B cell (primary cell): ENCODE measurements at regions not wholly inside any gene's neighbourhood (a gene's known extent, or its start where the extent isn't known, plus 50 kb on each side); places are given as distances from the start of the nearest gene placed in this dataset.

ENCODE experiments used
- EZH2 ChIP-seq: IDR thresholded peaks from 2 replicates; pipeline ENCODE4 v1.6.1; 2012; ENCODE audit warnings: borderline replicate concordance, low read depth, mild to moderate bottlenecking, moderate library complexity, low read length; ENCODE audit not compliant: insufficient read depth, poor library complexity, severe bottlenecking
- TF ChIP-seq, protein P1 (sequence below): fragments of 200-600 bp; IDR thresholded peaks from one replicate; pipeline ENCODE4 v1.8.0; 2022; ENCODE audit warnings: antibody characterized with exemption, mild to moderate bottlenecking

DNA sequence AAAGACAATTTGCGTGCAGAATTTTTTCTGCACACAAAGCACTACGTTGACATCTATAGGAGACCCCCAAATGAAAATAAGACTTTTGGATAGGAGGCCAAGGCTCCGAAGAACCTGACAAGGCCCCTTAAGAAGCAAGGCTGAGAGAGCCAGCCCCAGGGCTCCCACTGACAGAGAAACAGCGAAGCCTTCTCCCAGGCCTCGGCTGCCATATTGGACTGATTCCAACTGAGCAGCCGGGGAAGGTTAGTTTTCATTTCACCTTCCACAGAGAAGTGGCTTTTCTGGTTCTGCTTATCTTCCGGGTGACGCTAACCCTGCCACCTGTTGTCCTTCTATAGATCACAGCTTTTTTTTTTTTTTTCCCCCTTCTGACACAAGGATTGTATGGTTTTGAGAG, 356.7 kb downstream of the SOX9 start:
- TF ChIP-seq, protein P1, sequence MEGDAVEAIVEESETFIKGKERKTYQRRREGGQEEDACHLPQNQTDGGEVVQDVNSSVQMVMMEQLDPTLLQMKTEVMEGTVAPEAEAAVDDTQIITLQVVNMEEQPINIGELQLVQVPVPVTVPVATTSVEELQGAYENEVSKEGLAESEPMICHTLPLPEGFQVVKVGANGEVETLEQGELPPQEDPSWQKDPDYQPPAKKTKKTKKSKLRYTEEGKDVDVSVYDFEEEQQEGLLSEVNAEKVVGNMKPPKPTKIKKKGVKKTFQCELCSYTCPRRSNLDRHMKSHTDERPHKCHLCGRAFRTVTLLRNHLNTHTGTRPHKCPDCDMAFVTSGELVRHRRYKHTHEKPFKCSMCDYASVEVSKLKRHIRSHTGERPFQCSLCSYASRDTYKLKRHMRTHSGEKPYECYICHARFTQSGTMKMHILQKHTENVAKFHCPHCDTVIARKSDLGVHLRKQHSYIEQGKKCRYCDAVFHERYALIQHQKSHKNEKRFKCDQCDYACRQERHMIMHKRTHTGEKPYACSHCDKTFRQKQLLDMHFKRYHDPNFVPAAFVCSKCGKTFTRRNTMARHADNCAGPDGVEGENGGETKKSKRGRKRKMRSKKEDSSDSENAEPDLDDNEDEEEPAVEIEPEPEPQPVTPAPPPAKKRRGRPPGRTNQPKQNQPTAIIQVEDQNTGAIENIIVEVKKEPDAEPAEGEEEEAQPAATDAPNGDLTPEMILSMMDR = no peak
- TF ChIP-seq EZH2 = no peak
